ENCODE measurements at regions not wholly inside any gene's neighbourhood (a gene's known extent, or its start where the extent isn't known, plus 50 kb on each side); places are given as distances from the start of the nearest gene placed in this dataset.

GRCh38 chr9:119601632-119602031 is 232.4 kb upstream of the BRINP1 start:
- no peak overlapping the region for H3K4ac ChIP-seq (ENCODE audit: low read depth, low read length)
- no peaks in the 10 kb centered on the region for H3K79me1 ChIP-seq (ENCODE audit: low read length)
- H3K36me3 ChIP-seq (ENCODE audit: control insufficient read depth in 1 of 2, insufficient read depth in 2 of 2, low read length in 2 of 2): no peaks in the 10 kb centered on the region
- no peak for DNase-seq
- H3K27ac ChIP-seq (ENCODE audit: low read depth, low read length): no peak overlapping the region
- no peak overlapping the region for H2AFZ ChIP-seq (ENCODE audit: insufficient read depth, low read length, poor library complexity)
- H3K27me3 ChIP-seq (ENCODE audit: insufficient read depth, low read length): no peaks in the 10 kb centered on the region
- no peak overlapping the region for H3K4me2 ChIP-seq (ENCODE audit: low read length)
- H3K79me2 ChIP-seq (ENCODE audit: control insufficient read depth, insufficient read depth, low read length, poor library complexity): no peaks in the 10 kb centered on the region
- no peak overlapping the region for H3K4me3 ChIP-seq (ENCODE audit: low read depth, low read length)
- no peak overlapping the region for H2BK120ac ChIP-seq (ENCODE audit: insufficient read depth, low read length, poor library complexity)
- H4K8ac ChIP-seq (ENCODE audit: low read depth, low read length): no peak overlapping the region
- no peak overlapping the region for H3K9ac ChIP-seq (ENCODE audit: low read length)
- no peaks in the 10 kb centered on the region for H3K9me3 ChIP-seq (ENCODE audit: insufficient read depth, low read depth, low read length)
- no peak overlapping the region for H3K23ac ChIP-seq (ENCODE audit: low read length)
- H3K14ac ChIP-seq (ENCODE audit: low read length): no peak overlapping the region
- no peak overlapping the region for H3K18ac ChIP-seq (ENCODE audit: low read length)
- H2BK5ac ChIP-seq (ENCODE audit: low read depth, low read length, poor library complexity): no peak overlapping the region
- H2BK12ac ChIP-seq (ENCODE audit: low read length): no peak overlapping the region
- no peak overlapping the region for H4K12ac ChIP-seq (ENCODE audit: low read depth, low read length)
- H3K4me1 ChIP-seq (ENCODE audit: control insufficient read depth in 1 of 2, insufficient read depth in 2 of 2, low read length in 2 of 2): no peaks in the 10 kb centered on the region
- H4K91ac ChIP-seq (ENCODE audit: low read depth, low read length): no peak overlapping the region
- no peak overlapping the region for H2AK5ac ChIP-seq (ENCODE audit: low read length)

- H2AFZ ChIP-seq (ENCODE audit: insufficient read depth, low read length, poor library complexity): no peak overlapping the region
- H2BK120ac ChIP-seq (ENCODE audit: insufficient read depth, low read length, poor library complexity): no peak overlapping the region
- no peaks in the 10 kb centered on the region for H3K27me3 ChIP-seq (ENCODE audit: insufficient read depth, low read length)
- H4K91ac ChIP-seq (ENCODE audit: low read depth, low read length): no peak overlapping the region
- H3K79me2 ChIP-seq (ENCODE audit: control insufficient read depth, insufficient read depth, low read length, poor library complexity): no peaks in the 10 kb centered on the region
- H2BK12ac ChIP-seq (ENCODE audit: low read length): no peak overlapping the region
- H4K8ac ChIP-seq (ENCODE audit: low read depth, low read length): no peak overlapping the region
- no peaks in the 10 kb centered on the region for H3K9me3 ChIP-seq (ENCODE audit: insufficient read depth, low read depth, low read length)
- H3K9ac ChIP-seq (ENCODE audit: low read length): no peak overlapping the region
- no peak overlapping the region for H3K4me3 ChIP-seq (ENCODE audit: low read depth, low read length)
- H4K12ac ChIP-seq (ENCODE audit: low read depth, low read length): no peak overlapping the region
- no peak overlapping the region for H2BK5ac ChIP-seq (ENCODE audit: low read depth, low read length, poor library complexity)
- DNase-seq: no peak
- no peak overlapping the region for H2AK5ac ChIP-seq (ENCODE audit: low read length)
- no CpG with 5 or more reads among the region's 3 CpGs for WGBS (ENCODE audit: extremely low coverage, insufficient coverage, insufficient read length)
- no peak overlapping the region for H3K4me2 ChIP-seq (ENCODE audit: low read length)
- H3K79me1 ChIP-seq (ENCODE audit: low read length): no peaks in the 10 kb centered on the region
- H3K14ac ChIP-seq (ENCODE audit: low read length): no peak overlapping the region
- H3K27ac ChIP-seq (ENCODE audit: low read depth, low read length): no peak overlapping the region
- no peak overlapping the region for H3K23ac ChIP-seq (ENCODE audit: low read length)
- no peak overlapping the region for H3K18ac ChIP-seq (ENCODE audit: low read length)
- H3K4me1 ChIP-seq (ENCODE audit: control insufficient read depth in 1 of 2, insufficient read depth in 2 of 2, low read length in 2 of 2): no peaks in the 10 kb centered on the region
- H3K36me3 ChIP-seq (ENCODE audit: control insufficient read depth in 1 of 2, insufficient read depth in 2 of 2, low read length in 2 of 2): no peaks in the 10 kb centered on the region
- no peak overlapping the region for H3K4ac ChIP-seq (ENCODE audit: low read depth, low read length)
Observed at GRCh38 chr9:119597499-119597898, 228.3 kb upstream of the BRINP1 start.

- no peak overlapping the region for H2BK12ac ChIP-seq (ENCODE audit: low read length)
- no peak overlapping the region for H3K27ac ChIP-seq (ENCODE audit: low read depth, low read length)
- DNase-seq: no peak
- no peaks in the 10 kb centered on the region for H3K9me3 ChIP-seq (ENCODE audit: insufficient read depth, low read depth, low read length)
- no peak overlapping the region for H3K14ac ChIP-seq (ENCODE audit: low read length)
- WGBS (ENCODE audit: extremely low coverage, insufficient coverage, insufficient read length): no CpG with 5 or more reads among the region's 4 CpGs
- no peak overlapping the region for H4K8ac ChIP-seq (ENCODE audit: low read depth, low read length)
- no peak overlapping the region for H2BK5ac ChIP-seq (ENCODE audit: low read depth, low read length, poor library complexity)
- no peak overlapping the region for H3K4ac ChIP-seq (ENCODE audit: low read depth, low read length)
- no peak overlapping the region for H2AK5ac ChIP-seq (ENCODE audit: low read length)
- no peak overlapping the region for H4K12ac ChIP-seq (ENCODE audit: low read depth, low read length)
- H4K91ac ChIP-seq (ENCODE audit: low read depth, low read length): no peak overlapping the region
- H3K27me3 ChIP-seq (ENCODE audit: insufficient read depth, low read length): no peaks in the 10 kb centered on the region
- no peak overlapping the region for H2BK120ac ChIP-seq (ENCODE audit: insufficient read depth, low read length, poor library complexity)
- no peaks in the 10 kb centered on the region for H3K79me2 ChIP-seq (ENCODE audit: control insufficient read depth, insufficient read depth, low read length, poor library complexity)
- H3K18ac ChIP-seq (ENCODE audit: low read length): no peak overlapping the region
- no peaks in the 10 kb centered on the region for H3K79me1 ChIP-seq (ENCODE audit: low read length)
- no peak overlapping the region for H3K23ac ChIP-seq (ENCODE audit: low read length)
- no peak overlapping the region for H2AFZ ChIP-seq (ENCODE audit: insufficient read depth, low read length, poor library complexity)
- no peak overlapping the region for H3K9ac ChIP-seq (ENCODE audit: low read length)
- no peaks in the 10 kb centered on the region for H3K36me3 ChIP-seq (ENCODE audit: control insufficient read depth in 1 of 2, insufficient read depth in 2 of 2, low read length in 2 of 2)
- no peaks in the 10 kb centered on the region for H3K4me1 ChIP-seq (ENCODE audit: control insufficient read depth in 1 of 2, insufficient read depth in 2 of 2, low read length in 2 of 2)
- no peak overlapping the region for H3K4me2 ChIP-seq (ENCODE audit: low read length)
- no peak overlapping the region for H3K4me3 ChIP-seq (ENCODE audit: low read depth, low read length)
Observed at GRCh38 chr9:119596703-119597102, 227.5 kb upstream of the BRINP1 start.

GRCh38 chr9:119588874-119589744 is 219.9 kb upstream of the BRINP1 start:
- H3K23ac ChIP-seq (ENCODE audit: low read length): no peak overlapping the region
- no peak overlapping the region for H3K4ac ChIP-seq (ENCODE audit: low read depth, low read length)
- H4K12ac ChIP-seq (ENCODE audit: low read depth, low read length): no peak overlapping the region
- H2AK5ac ChIP-seq (ENCODE audit: low read length): no peak overlapping the region
- H3K27me3 ChIP-seq (ENCODE audit: insufficient read depth, low read length): no peaks in the 10 kb centered on the region
- H3K79me1 ChIP-seq (ENCODE audit: low read length): no peaks in the 10 kb centered on the region
- H3K4me3 ChIP-seq (ENCODE audit: low read depth, low read length): no peak overlapping the region
- no peak overlapping the region for H2AFZ ChIP-seq (ENCODE audit: insufficient read depth, low read length, poor library complexity)
- no peaks in the 10 kb centered on the region for H3K79me2 ChIP-seq (ENCODE audit: control insufficient read depth, insufficient read depth, low read length, poor library complexity)
- whole genome bisulfite sequencing (ENCODE audit: extremely low coverage, insufficient coverage, insufficient read length): no CpG with 5 or more reads among the region's 12 CpGs
- H4K91ac ChIP-seq (ENCODE audit: low read depth, low read length): no peak overlapping the region
- H3K14ac ChIP-seq (ENCODE audit: low read length): no peak overlapping the region
- no peaks in the 10 kb centered on the region for H3K4me1 ChIP-seq (ENCODE audit: control insufficient read depth in 1 of 2, insufficient read depth in 2 of 2, low read length in 2 of 2)
- H3K36me3 ChIP-seq (ENCODE audit: control insufficient read depth in 1 of 2, insufficient read depth in 2 of 2, low read length in 2 of 2): no peaks in the 10 kb centered on the region
- no peaks in the 10 kb centered on the region for H3K9me3 ChIP-seq (ENCODE audit: insufficient read depth, low read depth, low read length)
- H3K18ac ChIP-seq (ENCODE audit: low read length): no peak overlapping the region
- DNase-seq: no peak
- no peak overlapping the region for H3K9ac ChIP-seq (ENCODE audit: low read length)
- no peak overlapping the region for H3K27ac ChIP-seq (ENCODE audit: low read depth, low read length)
- H4K8ac ChIP-seq (ENCODE audit: low read depth, low read length): no peak overlapping the region
- H2BK120ac ChIP-seq (ENCODE audit: insufficient read depth, low read length, poor library complexity): no peak overlapping the region
- H2BK5ac ChIP-seq (ENCODE audit: low read depth, low read length, poor library complexity): no peak overlapping the region
- no peak overlapping the region for H3K4me2 ChIP-seq (ENCODE audit: low read length)
- no peak overlapping the region for H2BK12ac ChIP-seq (ENCODE audit: low read length)

Measured in trophoblast cell (in vitro differentiated cells and primary cell).